AG04450 (cell line): ENCODE measurements at regions not wholly inside any gene's neighbourhood (a gene's known extent, or its start where the extent isn't known, plus 50 kb on each side); places are given as distances from the start of the nearest gene placed in this dataset.

ENCODE experiments used
- CTCF ChIA-PET: fragments of 300-600, 350-600 bp; formaldehyde crosslinking; extraction: SDS; loops from one replicate; lab custom pipeline; 2022; ENCODE audit warnings: antibody characterized with exemption, inconsistent platforms; lab: Charles Lee
- POLR2A ChIA-PET: fragments of 350-600 bp; formaldehyde crosslinking; extraction: SDS; loops from one replicate; lab custom pipeline; 2021; ENCODE audit warnings: antibody characterized with exemption, inconsistent platforms; lab: Yijun Ruan, JAX
- DNase-seq: peaks from one replicate; pipeline ENCODE4 v3.0.0-alpha.2; 2011; ENCODE audit warnings: low read depth, low spot score
- H3K27ac ChIP-seq: one replicate; pipeline ENCODE4 v1.5.1; 2012; ENCODE audit warnings: low read depth, low read length, control low read depth
- H3K27me3 ChIP-seq: one replicate; pipeline ENCODE4 v1.6.0; 2012; ENCODE audit warnings: low read length; ENCODE audit not compliant: control insufficient read depth, insufficient read depth
- H3K4me3 ChIP-seq: 2 replicates; pipeline ENCODE4 v1.5.1; 2011; ENCODE audit warnings: mild to moderate bottlenecking, low read depth, low read length, control low read depth
- H3K9me3 ChIP-seq: 2 replicates; pipeline ENCODE4 v1.5.1; 2012; ENCODE audit warnings: low read length; ENCODE audit not compliant: control insufficient read depth, insufficient read depth
- TF ChIP-seq, protein P1 (sequence below): IDR thresholded peaks from 2 replicates; pipeline ENCODE4 v1.5.1; 2011; ENCODE audit warnings: low read depth, low read length, control low read depth, inconsistent platforms

GRCh38 chr11:44445500-44446365 lies 119.7 kb upstream of the CD82 start:
- POLR2A ChIA-PET: no interaction called here
- no peak for DNase-seq
- peaks cover 12% of the 10 kb centered on the region for H3K27me3 ChIP-seq
- H3K4me3 ChIP-seq: no peak overlapping the region
- no peaks in the 10 kb centered on the region for H3K9me3 ChIP-seq
- CTCF ChIA-PET: no interaction called here
- TF ChIP-seq, protein P1, sequence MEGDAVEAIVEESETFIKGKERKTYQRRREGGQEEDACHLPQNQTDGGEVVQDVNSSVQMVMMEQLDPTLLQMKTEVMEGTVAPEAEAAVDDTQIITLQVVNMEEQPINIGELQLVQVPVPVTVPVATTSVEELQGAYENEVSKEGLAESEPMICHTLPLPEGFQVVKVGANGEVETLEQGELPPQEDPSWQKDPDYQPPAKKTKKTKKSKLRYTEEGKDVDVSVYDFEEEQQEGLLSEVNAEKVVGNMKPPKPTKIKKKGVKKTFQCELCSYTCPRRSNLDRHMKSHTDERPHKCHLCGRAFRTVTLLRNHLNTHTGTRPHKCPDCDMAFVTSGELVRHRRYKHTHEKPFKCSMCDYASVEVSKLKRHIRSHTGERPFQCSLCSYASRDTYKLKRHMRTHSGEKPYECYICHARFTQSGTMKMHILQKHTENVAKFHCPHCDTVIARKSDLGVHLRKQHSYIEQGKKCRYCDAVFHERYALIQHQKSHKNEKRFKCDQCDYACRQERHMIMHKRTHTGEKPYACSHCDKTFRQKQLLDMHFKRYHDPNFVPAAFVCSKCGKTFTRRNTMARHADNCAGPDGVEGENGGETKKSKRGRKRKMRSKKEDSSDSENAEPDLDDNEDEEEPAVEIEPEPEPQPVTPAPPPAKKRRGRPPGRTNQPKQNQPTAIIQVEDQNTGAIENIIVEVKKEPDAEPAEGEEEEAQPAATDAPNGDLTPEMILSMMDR: no peak
- no peak overlapping the region for H3K27ac ChIP-seq

GRCh38 chr11:44446366-44446762 lies 119.1 kb upstream of the CD82 start:
- Histone ChIP-seq H3K27me3 (peaks cover 12% of the 10 kb centered on the region), H3K27ac (no peak overlapping the region), H3K9me3 (no peaks in the 10 kb centered on the region), H3K4me3 (no peak overlapping the region)
- POLR2A ChIA-PET: no interaction called here
- CTCF ChIA-PET: no interaction called here
- TF ChIP-seq, protein P1: no peak
- no peak for DNase-seq

DNA sequence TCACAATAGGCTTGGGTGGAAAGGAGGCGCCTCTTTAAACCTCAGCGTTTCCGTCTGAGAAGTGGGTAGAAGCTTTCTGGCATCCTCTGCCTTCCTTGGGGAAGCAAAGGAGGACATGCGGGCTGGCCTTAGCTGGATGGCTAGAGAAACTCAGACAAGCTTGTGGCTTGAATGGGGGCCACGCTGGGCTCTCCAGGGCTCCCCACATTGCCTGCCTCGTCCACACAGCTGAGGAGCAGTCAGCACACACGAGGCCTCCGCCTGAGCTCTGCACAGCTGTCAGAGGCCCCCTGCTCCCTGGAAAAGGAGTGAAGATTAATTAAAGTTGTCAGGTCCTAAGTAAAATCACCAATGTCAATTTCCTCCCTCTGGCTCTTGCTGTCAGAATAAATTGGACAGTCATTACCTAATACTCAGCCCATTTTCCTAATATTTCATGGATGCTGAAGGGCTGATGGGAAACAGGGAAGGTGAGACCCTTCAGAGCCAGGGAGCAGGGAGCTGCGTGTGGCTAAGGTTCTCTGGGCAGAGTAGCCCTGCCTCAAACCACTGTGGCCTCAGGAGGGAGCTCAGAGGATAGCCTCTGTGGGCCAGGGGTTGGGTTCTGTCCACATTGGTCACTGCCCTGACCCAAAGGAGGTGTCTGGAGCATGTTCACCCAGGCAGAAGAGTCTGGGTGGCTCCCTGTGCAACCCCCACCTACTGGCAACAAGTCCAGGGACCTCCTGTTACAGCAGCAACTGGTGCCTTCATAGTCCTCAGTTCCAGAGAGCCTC lies 118.3 kb upstream of the CD82 start:
- TF ChIP-seq, protein P1: no peak
- Histone ChIP-seq H3K27ac (no peak overlapping the region), H3K9me3 (no peaks in the 10 kb centered on the region), H3K27me3 (peaks cover 12% of the 10 kb centered on the region), H3K4me3 (no peak overlapping the region)
- ChIA-PET POLR2A (no interaction called here), CTCF (interaction anchor here (0.9 kb wide), 1 partner anchor 9 kb away, joined by 3 read pairs; no protein-coding TSS in a partner anchor)
- no peak for DNase-seq

DNA sequence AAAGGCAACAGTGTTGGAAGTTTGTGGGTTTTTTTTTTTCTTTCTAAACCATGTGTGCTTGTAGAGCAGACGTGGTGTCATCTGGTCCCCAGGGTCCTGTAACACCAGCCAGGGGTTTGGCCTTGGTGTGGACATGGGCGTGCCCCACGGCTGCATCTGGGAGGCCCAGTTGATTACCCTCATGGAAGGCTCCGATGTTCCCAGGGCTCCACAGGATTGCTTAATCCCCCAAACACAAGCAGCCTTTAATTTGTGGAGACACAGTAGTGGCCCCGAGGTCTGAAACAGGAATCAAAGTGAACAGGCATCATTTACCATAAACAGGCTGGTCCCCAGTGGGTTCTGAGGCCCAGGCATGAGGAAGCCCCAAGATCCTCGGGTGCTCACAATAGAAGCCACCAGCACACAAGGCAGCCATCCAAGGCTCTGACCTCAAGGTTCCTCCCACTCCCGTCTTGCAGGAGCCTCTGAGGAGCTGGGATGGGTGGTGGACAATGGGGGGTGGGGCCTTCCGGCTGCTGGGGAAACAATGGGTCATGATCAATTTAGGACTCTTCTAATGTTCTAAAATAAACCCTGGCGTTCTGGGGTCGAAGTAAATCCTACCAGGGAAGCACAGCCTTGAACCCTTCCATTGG lies 115.0 kb upstream of the CD82 start:
- no peak overlapping the region for H3K27ac ChIP-seq
- ChIA-PET POLR2A (no interaction called here), CTCF (no interaction called here)
- H3K4me3 ChIP-seq: no peak overlapping the region
- peaks cover 14% of the 10 kb centered on the region for H3K27me3 ChIP-seq
- TF ChIP-seq, protein P1: no peak
- no peak for DNase-seq
- no peaks in the 10 kb centered on the region for H3K9me3 ChIP-seq
